ENCODE measurements at regions not wholly inside any gene's neighbourhood (a gene's known extent, or its start where the extent isn't known, plus 50 kb on each side); places are given as distances from the start of the nearest gene placed in this dataset.
"Not testable (repeated sequence)": the region's sequence is repeated elsewhere in the genome, so short reads cannot be mapped to it uniquely, and the experiment has no call there.

- peak in 1 of 3 donors; percentile 11 for DNase-seq (ENCODE audit: low read depth in 3 of 3, low spot score in 1 of 3)
Measured at GRCh38 chr15:28789401-28790114, 58.9 kb downstream of the GOLGA6L7 start.

GRCh38 chr15:28788649-28789400 is 59.6 kb downstream of the GOLGA6L7 start:
- not testable (repeated sequence) for DNase-seq (ENCODE audit: low read depth in 3 of 3, low spot score in 1 of 3)

GRCh38 chr15:28788176-28788575 is 60.3 kb downstream of the GOLGA6L7 start:
- DNase-seq (ENCODE audit: low read depth in 3 of 3, low spot score in 1 of 3): not testable (repeated sequence)

GRCh38 chr15:28786521-28786920 is 61.9 kb downstream of the GOLGA6L7 start:
- DNase-seq (ENCODE audit: low read depth in 3 of 3, low spot score in 1 of 3): no peak

GRCh38 chr15:28784347-28785163 is 63.9 kb downstream of the GOLGA6L7 start:
- not testable (repeated sequence) for DNase-seq (ENCODE audit: low read depth in 3 of 3, low spot score in 1 of 3)

- no peak for DNase-seq (ENCODE audit: low read depth in 3 of 3, low spot score in 1 of 3)
Measured at GRCh38 chr15:28783873-28784272, 64.6 kb downstream of the GOLGA6L7 start.

GRCh38 chr15:28783466-28783865 is 65.0 kb downstream of the GOLGA6L7 start:
- no peak for DNase-seq (ENCODE audit: low read depth in 3 of 3, low spot score in 1 of 3)

- DNase-seq (ENCODE audit: low read depth in 3 of 3, low spot score in 1 of 3): not testable (repeated sequence)
Measured at GRCh38 chr15:28778397-28778796, 66.2 kb upstream of the GOLGA8M start.

- not testable (repeated sequence) for DNase-seq (ENCODE audit: low read depth in 3 of 3, low spot score in 1 of 3)
Measured at GRCh38 chr15:28772857-28773256, 60.6 kb upstream of the GOLGA8M start.

All from stimulated activated CD4-positive, alpha-beta T cell treated with anti-CD3 and anti-CD28 coated beads, TNF-alpha, amount 100 ng/mL, for 1 hour (primary cell).